ENCODE measurements at regions not wholly inside any gene's neighbourhood (a gene's known extent, or its start where the extent isn't known, plus 50 kb on each side); places are given as distances from the start of the nearest gene placed in this dataset.
A peak's percentile ranks its signal among the peaks of the same experiment; 100 is the strongest.
"Not testable (repeated sequence)": the region's sequence is repeated elsewhere in the genome, so short reads cannot be mapped to it uniquely, and the experiment has no call there.

DNA sequence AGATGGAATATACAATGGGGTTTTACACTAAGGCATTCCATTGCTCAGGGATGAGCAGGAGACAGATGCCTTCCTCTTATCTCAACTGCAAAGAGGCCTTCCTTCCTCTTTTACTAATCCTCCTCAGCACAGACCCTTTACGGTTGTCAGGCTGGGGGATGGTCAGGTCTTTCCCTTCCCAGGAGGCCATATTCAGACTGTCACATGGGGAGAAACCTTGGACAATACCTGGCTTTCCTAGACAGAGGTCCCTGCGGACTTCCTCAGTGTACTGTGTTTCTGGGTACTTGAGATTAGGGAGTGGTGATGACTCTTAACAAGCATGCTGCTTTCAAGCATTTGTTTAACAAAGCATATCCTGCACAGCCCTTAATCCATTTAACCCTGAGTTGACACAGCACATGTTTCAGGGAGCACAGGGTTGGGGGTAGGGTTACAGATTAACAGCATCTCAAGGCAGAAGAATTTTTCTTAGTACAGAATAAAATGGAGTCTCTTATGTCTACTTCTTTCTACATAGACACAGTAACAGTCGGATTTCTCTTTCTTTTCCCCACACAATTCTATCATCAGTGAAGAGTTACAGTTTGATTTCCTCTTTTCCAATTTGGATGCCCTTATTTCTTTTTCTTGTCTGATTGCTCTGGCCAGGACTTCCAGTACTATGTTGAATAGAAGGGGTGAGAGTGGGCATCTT, 737.1 kb downstream of the TRHDE start:
- H3K4me1 ChIP-seq; intact Hi-C loops (cut with DNase I; ENCODE audit: low total_unique reads): not testable (repeated sequence)
- 54 to 77% (median 62%) methylated on average over 3 of the region's 3 CpGs for WGBS, 5 donors

DNA sequence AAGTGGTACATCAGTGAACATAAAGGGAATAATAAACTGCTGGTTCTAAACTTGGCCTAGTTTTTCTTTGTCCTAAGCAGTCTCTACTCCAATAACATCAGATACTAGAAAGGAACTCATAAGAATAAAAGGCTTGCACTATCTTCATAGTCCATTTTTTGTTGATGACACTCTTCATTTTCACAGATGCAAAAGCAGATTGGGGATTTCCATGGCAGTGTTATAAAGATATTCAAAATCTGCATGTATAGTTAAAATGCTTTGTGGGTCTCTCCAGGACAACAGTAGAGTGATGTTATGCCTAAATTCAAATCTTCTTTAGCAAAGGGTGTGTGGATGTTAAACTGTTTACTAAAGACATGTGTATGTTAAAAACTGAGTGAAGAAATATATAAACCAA, 745.8 kb downstream of the TRHDE start:
- peaks cover 0 to 13% (median 6%) of the 10 kb centered on the region in 8 donors for H3K9me3 ChIP-seq
- TF ChIP-seq POLR2AphosphoS5 (IDR thresholded peaks at IDR 0.05) (no peak), CTCF (IDR thresholded peaks at IDR 0.05 in 8 of 11, conservative IDR thresholded peaks at IDR 0.05 in 3 of 11) (no peak), POLR2A (IDR thresholded peaks at IDR 0.05) (no peak)
- no peaks in the 10 kb centered on the region for H3K27me3 ChIP-seq (replicated peaks in 1 of 7)
- no peaks in the 10 kb centered on the region for H3K4me1 ChIP-seq
- intact Hi-C loops (cut with DNase I; ENCODE audit: low total_unique reads): no loop called here
- no peak overlapping the region for H3K4me3 ChIP-seq
- no peaks in the 10 kb centered on the region for H3K36me3 ChIP-seq
- no peak overlapping the region for H3K27ac ChIP-seq
- DNase-seq: no peak

More for the DNA sequence above, 737.1 kb downstream of the TRHDE start:
- not testable (repeated sequence) for DNase-seq; H3K27ac ChIP-seq; H3K4me3 ChIP-seq; H3K27me3 ChIP-seq (replicated peaks in 1 of 7); H3K36me3 ChIP-seq
- peaks cover 0 to 13% (median 3%) of the 10 kb centered on the region in 8 donors for H3K9me3 ChIP-seq

- peaks cover 0 to 12% (median 3%) of the 10 kb centered on the region in 8 donors for H3K9me3 ChIP-seq
- no peak overlapping the region for H3K27ac ChIP-seq
- no peaks in the 10 kb centered on the region for H3K36me3 ChIP-seq
- 2 to 86% (median 42%) methylated on average over 1 of the region's 1 CpG for WGBS, 5 donors
- H3K4me1 ChIP-seq: no peaks in the 10 kb centered on the region
- TF ChIP-seq CTCF (IDR thresholded peaks at IDR 0.05 in 8 of 11, conservative IDR thresholded peaks at IDR 0.05 in 3 of 11) (no peak), POLR2A (IDR thresholded peaks at IDR 0.05) (no peak), POLR2AphosphoS5 (IDR thresholded peaks at IDR 0.05) (no peak)
- no peak for DNase-seq
- no peak overlapping the region for H3K4me3 ChIP-seq
- H3K27me3 ChIP-seq (replicated peaks in 1 of 7): no peaks in the 10 kb centered on the region
- intact Hi-C loops (cut with DNase I; ENCODE audit: low total_unique reads): no loop called here
These were observed 781.7 kb downstream of the TRHDE start for GRCh38 chr12:73053893-73054292.

- Histone ChIP-seq H3K36me3 (no peaks in the 10 kb centered on the region), H3K27me3 (replicated peaks in 1 of 7) (no peaks in the 10 kb centered on the region), H3K4me1 (no peaks in the 10 kb centered on the region), H3K27ac (no peak overlapping the region), H3K9me3 (peaks cover 0 to 12% (median 3%) of the 10 kb centered on the region in 8 donors), H3K4me3 (no peak overlapping the region)
- TF ChIP-seq CTCF (IDR thresholded peaks at IDR 0.05 in 8 of 11, conservative IDR thresholded peaks at IDR 0.05 in 3 of 11) (no peak), POLR2AphosphoS5 (IDR thresholded peaks at IDR 0.05) (no peak), POLR2A (IDR thresholded peaks at IDR 0.05) (no peak)
- intact Hi-C loops (cut with DNase I; ENCODE audit: low total_unique reads): no loop called here
- peak; percentile 58 for DNase-seq
- WGBS, 5 donors: 84 to 94% (median 92%) methylated on average over 8 of the region's 8 CpGs
These were observed 785.3 kb downstream of the TRHDE start for GRCh38 chr12:73057428-73057827.

All from spleen (tissue), 11 donors.